ENCODE measurements at regions not wholly inside any gene's neighbourhood (a gene's known extent, or its start where the extent isn't known, plus 50 kb on each side); places are given as distances from the start of the nearest gene placed in this dataset.
"Not testable (repeated sequence)": the region's sequence is repeated elsewhere in the genome, so short reads cannot be mapped to it uniquely, and the experiment has no call there.

GRCh38 chr15:83335542-83335941, 51.1 kb upstream of the BNC1 start:
- not testable (repeated sequence) for DNase-seq

DNA sequence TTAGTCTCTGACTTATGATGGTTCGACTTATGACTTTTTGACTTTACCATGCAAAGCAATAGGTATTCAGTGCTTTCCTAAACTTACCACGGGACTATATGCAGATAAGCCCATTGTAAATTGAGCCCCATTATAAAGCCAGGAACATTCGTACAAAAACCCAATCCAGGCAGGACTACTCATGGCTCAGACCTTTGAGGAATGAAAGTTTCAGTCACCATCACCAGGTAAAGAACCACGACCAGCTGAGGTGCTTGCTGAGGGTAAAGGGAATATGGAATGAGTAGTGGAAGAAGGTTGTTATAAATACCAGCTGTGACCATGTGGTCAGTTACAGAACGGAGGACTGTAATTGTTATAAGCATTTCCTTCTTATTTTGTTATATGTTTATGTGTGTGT, 54.9 kb upstream of the BNC1 start:
- no peak for DNase-seq

- DNase-seq: no peak
Observed at GRCh38 chr15:83340087-83340486, 55.6 kb upstream of the BNC1 start.

DNA sequence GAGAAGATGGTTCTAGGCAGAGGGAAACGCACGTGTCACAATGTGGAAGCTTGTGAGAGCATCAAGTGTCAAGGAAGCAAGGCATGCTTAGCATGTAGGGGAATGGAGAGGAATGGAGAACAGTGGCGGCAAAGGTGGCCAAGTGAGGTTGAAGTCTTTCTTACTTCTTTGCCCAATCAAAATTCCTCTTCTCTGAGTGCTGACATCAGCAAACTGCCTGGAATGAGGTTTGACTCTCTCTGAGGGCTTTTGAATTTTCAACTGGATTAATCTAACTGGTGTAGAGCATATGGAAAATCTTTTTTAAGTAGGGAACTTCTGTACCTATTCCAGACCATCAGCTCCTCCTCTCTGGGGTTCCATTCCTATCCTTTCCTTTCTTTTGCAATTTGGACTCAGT, 61.9 kb upstream of the BNC1 start:
- no peak for DNase-seq

GRCh38 chr15:83352119-83352518, 67.7 kb upstream of the BNC1 start:
- no peak for DNase-seq

DNA sequence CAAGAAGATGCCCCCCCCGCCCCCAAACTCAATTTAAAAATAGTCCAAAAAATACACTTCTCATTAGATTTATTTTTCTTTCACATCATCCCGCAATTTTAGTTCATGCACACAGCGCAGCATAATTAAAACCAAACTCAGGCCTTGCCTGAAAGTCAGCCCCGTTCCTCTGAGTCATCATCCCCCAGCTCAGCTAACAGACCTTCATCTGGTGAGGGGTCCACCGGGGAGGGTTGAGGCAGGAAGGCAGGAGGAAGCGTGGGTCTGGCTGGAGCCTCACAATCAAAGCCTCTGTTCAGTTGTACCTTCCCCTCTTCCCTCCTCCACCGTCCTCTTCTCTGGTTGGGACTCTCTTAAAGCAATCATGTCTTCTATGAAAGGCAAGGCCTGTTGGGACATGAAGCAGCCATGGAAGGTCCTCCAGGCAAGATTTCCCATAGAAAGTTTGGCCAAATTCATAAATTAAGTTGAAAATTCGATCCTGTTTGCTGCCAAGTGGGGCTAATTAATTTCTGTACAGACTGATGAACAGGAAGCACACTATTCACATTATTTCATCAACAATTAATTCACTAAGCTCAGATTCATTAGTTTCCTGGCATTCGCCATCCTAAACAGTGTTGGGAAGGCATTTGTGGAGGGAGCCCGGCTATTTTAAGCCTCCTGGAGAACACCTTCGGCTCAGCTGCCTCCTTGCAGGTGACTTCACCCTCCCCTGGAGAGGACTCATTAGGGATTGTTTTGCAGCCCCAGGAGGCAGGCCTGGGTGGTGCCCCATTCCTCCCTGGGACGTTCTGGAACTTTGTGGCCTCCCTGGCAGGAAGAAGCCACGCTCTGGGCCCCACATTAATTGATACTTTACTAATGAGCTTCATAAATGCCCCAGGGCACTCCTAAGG, 72.3 kb upstream of the BNC1 start:
- DNase-seq: no peak

- no peak for DNase-seq
Observed at GRCh38 chr15:83358972-83359564, 74.6 kb upstream of the BNC1 start.

GRCh38 chr15:83362706-83363105, 78.2 kb upstream of the BNC1 start:
- no peak for DNase-seq

DNA sequence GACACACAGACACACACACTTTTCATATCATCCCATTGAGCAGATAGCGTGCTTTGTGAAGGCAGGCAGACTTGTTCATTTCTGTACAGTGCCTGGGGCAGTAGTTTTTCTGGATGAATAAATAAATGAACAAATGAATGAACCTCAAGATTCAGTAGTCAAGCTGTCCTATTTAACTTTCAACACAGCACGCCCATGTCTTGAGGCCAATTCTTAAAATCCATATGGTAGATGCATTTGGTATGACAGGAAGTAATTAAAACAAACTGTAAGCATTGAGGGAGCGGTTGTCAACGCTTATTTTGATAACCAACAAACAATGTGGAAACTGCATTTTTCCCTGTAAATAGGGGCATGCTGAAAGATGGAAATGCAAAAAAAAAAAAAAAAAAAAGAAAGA, 80.0 kb upstream of the BNC1 start:
- DNase-seq: no peak

GRCh38 chr15:83365370-83365938, 81.0 kb upstream of the BNC1 start:
- DNase-seq: peak in 1 of 2 experiments; percentile 55

GRCh38 chr15:83372434-83372891, 74.7 kb upstream of the SH3GL3 start:
- DNase-seq: no peak

GRCh38 chr15:83378921-83379578, 68.1 kb upstream of the SH3GL3 start:
- DNase-seq: no peak

DNA sequence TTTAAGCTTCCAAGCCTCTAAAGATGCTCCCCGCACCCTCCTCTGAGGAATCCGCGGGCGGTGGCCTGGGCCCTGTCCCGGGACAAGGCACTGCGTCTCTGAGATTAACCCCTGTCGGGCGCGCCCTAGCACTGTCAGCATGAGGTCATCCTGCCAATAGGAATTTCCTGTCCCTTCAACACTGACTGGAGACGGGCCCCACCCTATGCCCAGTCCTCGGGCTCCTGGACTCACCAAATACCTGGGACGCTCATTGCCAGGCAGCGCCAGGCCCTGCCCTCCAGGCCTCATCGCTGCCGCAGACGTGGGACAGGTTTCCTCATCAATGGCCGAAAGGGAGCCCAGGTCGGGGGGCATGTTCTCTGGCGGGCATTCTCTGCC, 67.6 kb upstream of the SH3GL3 start:
- no peak for DNase-seq

GRCh38 chr15:83380059-83380458, 67.1 kb upstream of the SH3GL3 start:
- DNase-seq: no peak

- peak; percentile 2 to 63 for DNase-seq
Observed at GRCh38 chr15:83380682-83381081, 66.5 kb upstream of the SH3GL3 start.

DNA sequence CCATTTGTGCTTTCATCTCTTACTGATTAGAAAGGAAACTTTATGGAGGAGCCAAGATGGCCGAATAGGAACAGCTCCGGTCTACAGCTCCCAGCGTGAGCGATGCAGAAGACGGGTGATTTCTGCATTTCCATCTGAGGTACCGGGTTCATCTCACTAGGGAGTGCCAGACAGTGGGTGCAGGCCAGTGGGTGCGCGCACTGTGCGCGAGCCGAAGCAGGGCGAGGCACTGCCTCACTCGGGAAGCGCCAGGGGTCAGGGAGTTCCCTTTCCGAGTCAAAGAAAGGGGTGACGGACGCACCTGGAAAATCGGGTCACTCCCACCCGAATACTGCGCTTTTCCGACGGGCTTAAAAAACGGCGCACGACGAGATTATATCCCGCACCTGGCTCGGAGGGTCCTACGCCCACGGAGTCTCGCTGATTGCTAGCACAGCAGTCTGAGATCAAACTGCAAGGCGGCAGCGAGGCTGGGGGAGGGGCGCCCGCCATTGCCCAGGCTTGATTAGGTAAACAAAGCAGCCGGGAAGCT, 63.5 kb upstream of the SH3GL3 start:
- DNase-seq: peak in 1 of 2 experiments; percentile 25

DNA sequence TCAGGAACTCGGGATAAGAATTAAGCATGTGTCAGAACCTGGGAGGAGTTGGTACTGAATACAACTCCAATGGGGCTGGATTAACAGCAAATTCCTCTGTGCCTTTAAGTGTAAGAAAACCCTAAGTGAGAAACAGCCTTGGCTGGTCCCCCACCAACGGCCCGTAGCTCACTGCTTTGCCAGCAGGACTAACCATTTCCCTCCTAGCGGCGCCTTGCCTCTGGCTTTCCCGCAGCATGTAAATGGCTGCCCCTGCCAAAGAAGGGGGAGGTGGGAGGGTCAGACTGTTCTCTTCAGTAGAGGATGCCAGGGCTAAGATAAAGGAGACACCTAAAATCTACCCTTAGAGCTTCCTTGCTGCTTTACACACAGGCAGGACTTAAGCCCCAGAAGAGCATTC, 51.0 kb upstream of the SH3GL3 start:
- peak in 1 of 2 experiments; percentile 12 for DNase-seq

All from NCI-H526 (cell line).